ENCODE measurements at regions not wholly inside any gene's neighbourhood (a gene's known extent, or its start where the extent isn't known, plus 50 kb on each side); places are given as distances from the start of the nearest gene placed in this dataset.

- no peak overlapping the region for H3K27ac ChIP-seq (ENCODE audit: low read length)
- no peak for ATAC-seq
- no peak overlapping the region for H3K4me3 ChIP-seq (ENCODE audit: low read length)
- intact Hi-C loops (cut with micrococcal nuclease): no loop called here
- no peak overlapping the region for H3K27ac Mint-ChIP-seq
- no peaks in the 10 kb centered on the region for H3K27me3 ChIP-seq (ENCODE audit: control insufficient read depth, insufficient read depth, low read length)
- H3K4me1 Mint-ChIP-seq: no peaks in the 10 kb centered on the region
- no peak overlapping the region for H3K4me3 Mint-ChIP-seq
- peaks cover 2 to 4% of the 10 kb centered on the region in 2 donors for H3K9me3 Mint-ChIP-seq
- H3K9me3 ChIP-seq (ENCODE audit: control insufficient read depth, insufficient read depth, low read length): no peaks in the 10 kb centered on the region
- TF ChIP-seq, protein P1, sequence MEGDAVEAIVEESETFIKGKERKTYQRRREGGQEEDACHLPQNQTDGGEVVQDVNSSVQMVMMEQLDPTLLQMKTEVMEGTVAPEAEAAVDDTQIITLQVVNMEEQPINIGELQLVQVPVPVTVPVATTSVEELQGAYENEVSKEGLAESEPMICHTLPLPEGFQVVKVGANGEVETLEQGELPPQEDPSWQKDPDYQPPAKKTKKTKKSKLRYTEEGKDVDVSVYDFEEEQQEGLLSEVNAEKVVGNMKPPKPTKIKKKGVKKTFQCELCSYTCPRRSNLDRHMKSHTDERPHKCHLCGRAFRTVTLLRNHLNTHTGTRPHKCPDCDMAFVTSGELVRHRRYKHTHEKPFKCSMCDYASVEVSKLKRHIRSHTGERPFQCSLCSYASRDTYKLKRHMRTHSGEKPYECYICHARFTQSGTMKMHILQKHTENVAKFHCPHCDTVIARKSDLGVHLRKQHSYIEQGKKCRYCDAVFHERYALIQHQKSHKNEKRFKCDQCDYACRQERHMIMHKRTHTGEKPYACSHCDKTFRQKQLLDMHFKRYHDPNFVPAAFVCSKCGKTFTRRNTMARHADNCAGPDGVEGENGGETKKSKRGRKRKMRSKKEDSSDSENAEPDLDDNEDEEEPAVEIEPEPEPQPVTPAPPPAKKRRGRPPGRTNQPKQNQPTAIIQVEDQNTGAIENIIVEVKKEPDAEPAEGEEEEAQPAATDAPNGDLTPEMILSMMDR (IDR thresholded peaks at IDR 0.05): no peak
- no peaks in the 10 kb centered on the region for H3K4me1 ChIP-seq (ENCODE audit: control insufficient read depth, insufficient read depth, low read length)
- no peaks in the 10 kb centered on the region for H3K36me3 ChIP-seq (ENCODE audit: control insufficient read depth, insufficient read depth, low read length)
- DNase-seq: no peak
- no peaks in the 10 kb centered on the region for H3K36me3 Mint-ChIP-seq
- WGBS (ENCODE audit: insufficient coverage): 86% methylated on average over 1 of the region's 1 CpG
- no peaks in the 10 kb centered on the region for H3K27me3 Mint-ChIP-seq (ENCODE audit: low read depth in 2 of 2)
Observed at GRCh38 chr10:36171556-36171952, 529.5 kb upstream of the FZD8 start.

DNA sequence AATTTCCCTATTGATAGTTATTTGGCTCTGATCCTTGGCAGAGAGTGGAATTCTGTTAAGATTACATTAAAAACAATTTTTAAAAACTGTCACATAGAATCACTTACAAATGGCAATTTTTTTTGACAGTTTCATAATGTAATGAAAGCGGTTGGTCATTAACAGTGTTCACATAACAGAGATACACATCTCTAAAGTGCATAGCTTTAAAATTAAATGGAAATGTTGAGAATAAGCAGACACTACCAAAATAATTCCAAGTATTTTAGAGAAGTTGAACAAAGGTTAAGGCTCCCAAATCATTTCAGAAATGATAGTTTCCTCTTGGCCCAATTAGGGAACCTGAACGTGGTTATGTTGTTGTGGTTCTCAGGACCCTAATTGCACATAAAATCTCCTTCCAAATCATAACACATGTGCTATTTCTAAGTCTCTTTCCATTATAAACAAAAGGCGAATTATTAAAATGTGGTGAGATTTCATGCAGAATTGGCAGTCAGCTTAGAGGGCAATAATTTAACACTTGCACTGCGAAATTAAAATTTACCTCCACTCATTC, 528.9 kb upstream of the FZD8 start:
- H3K36me3 Mint-ChIP-seq: no peaks in the 10 kb centered on the region
- no peaks in the 10 kb centered on the region for H3K27me3 Mint-ChIP-seq (ENCODE audit: low read depth in 2 of 2)
- peaks cover 1 to 4% of the 10 kb centered on the region in 2 donors for H3K9me3 Mint-ChIP-seq
- ATAC-seq (no peak), DNase-seq (no peak)
- no peak overlapping the region for H3K27ac Mint-ChIP-seq
- Histone ChIP-seq H3K36me3 (ENCODE audit: control insufficient read depth, insufficient read depth, low read length) (no peaks in the 10 kb centered on the region), H3K27me3 (ENCODE audit: control insufficient read depth, insufficient read depth, low read length) (no peaks in the 10 kb centered on the region), H3K4me1 (ENCODE audit: control insufficient read depth, insufficient read depth, low read length) (no peaks in the 10 kb centered on the region), H3K9me3 (ENCODE audit: control insufficient read depth, insufficient read depth, low read length) (no peaks in the 10 kb centered on the region), H3K27ac (ENCODE audit: low read length) (no peak overlapping the region), H3K4me3 (ENCODE audit: low read length) (no peak overlapping the region)
- H3K4me1 Mint-ChIP-seq: no peaks in the 10 kb centered on the region
- TF ChIP-seq, protein P1 (IDR thresholded peaks at IDR 0.05): no peak
- H3K4me3 Mint-ChIP-seq: no peak overlapping the region
- whole genome bisulfite sequencing (ENCODE audit: insufficient coverage): no CpG with 5 or more reads among the region's 4 CpGs
- intact Hi-C loops (cut with micrococcal nuclease): no loop called here

GRCh38 chr10:36170142-36170719, 528.1 kb upstream of the FZD8 start:
- TF ChIP-seq, protein P1 (IDR thresholded peaks at IDR 0.05): no peak

DNA sequence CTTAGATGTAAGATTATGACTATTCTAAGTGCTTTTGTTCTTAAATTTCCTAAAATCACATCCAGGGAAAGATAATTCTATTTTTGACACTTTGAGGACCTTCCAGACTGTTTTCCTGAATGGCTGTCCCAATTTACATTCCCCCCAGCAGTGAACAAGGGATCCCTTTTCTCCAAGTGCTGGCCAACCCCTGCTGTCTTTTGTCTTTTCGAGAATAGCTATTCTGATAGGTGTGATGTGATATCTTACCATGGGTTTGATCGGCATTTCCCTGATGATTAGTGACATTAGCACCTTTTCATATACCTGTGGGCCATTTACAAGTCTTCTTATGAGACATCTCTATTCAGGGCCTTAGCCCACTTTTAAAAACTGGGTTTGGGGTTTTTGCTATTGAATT, 526.7 kb upstream of the FZD8 start:
- H3K27ac ChIP-seq (ENCODE audit: low read length): no peak overlapping the region
- intact Hi-C loops (cut with micrococcal nuclease): no loop called here
- H3K36me3 ChIP-seq (ENCODE audit: control insufficient read depth, insufficient read depth, low read length): no peaks in the 10 kb centered on the region
- DNase-seq (no peak), ATAC-seq (no peak)
- no peak overlapping the region for H3K27ac Mint-ChIP-seq
- H3K4me1 Mint-ChIP-seq: no peaks in the 10 kb centered on the region
- no peaks in the 10 kb centered on the region for H3K27me3 ChIP-seq (ENCODE audit: control insufficient read depth, insufficient read depth, low read length)
- 100% methylated on average over 1 of the region's 2 CpGs for WGBS (ENCODE audit: insufficient coverage)
- peaks cover 0 to 7% of the 10 kb centered on the region in 2 donors for H3K9me3 Mint-ChIP-seq
- H3K4me3 Mint-ChIP-seq: no peak overlapping the region
- no peaks in the 10 kb centered on the region for H3K27me3 Mint-ChIP-seq (ENCODE audit: low read depth in 2 of 2)
- H3K36me3 Mint-ChIP-seq: no peaks in the 10 kb centered on the region
- no peaks in the 10 kb centered on the region for H3K4me1 ChIP-seq (ENCODE audit: control insufficient read depth, insufficient read depth, low read length)
- H3K4me3 ChIP-seq (ENCODE audit: low read length): no peak overlapping the region
- H3K9me3 ChIP-seq (ENCODE audit: control insufficient read depth, insufficient read depth, low read length): no peaks in the 10 kb centered on the region
- TF ChIP-seq, protein P1 (IDR thresholded peaks at IDR 0.05): no peak

More at GRCh38 chr10:36170142-36170719, 528.1 kb upstream of the FZD8 start:
- DNase-seq: no peak
- no peaks in the 10 kb centered on the region for H3K4me1 Mint-ChIP-seq
- no peak overlapping the region for H3K4me3 Mint-ChIP-seq
- Histone ChIP-seq H3K27ac (ENCODE audit: low read length) (no peak overlapping the region), H3K9me3 (ENCODE audit: control insufficient read depth, insufficient read depth, low read length) (no peaks in the 10 kb centered on the region), H3K4me3 (ENCODE audit: low read length) (no peak overlapping the region), H3K27me3 (ENCODE audit: control insufficient read depth, insufficient read depth, low read length) (no peaks in the 10 kb centered on the region), H3K36me3 (ENCODE audit: control insufficient read depth, insufficient read depth, low read length) (no peaks in the 10 kb centered on the region), H3K4me1 (ENCODE audit: control insufficient read depth, insufficient read depth, low read length) (no peaks in the 10 kb centered on the region)
- peaks cover 0 to 6% of the 10 kb centered on the region in 2 donors for H3K9me3 Mint-ChIP-seq
- no peak overlapping the region for H3K27ac Mint-ChIP-seq
- intact Hi-C loops (cut with micrococcal nuclease): no loop called here
- ATAC-seq: no peak
- no peaks in the 10 kb centered on the region for H3K27me3 Mint-ChIP-seq (ENCODE audit: low read depth in 2 of 2)
- H3K36me3 Mint-ChIP-seq: no peaks in the 10 kb centered on the region
- WGBS (ENCODE audit: insufficient coverage): 75% methylated on average over 2 of the region's 2 CpGs

Measured in natural killer cell (primary cell).